ENCODE measurements at regions not wholly inside any gene's neighbourhood (a gene's known extent, or its start where the extent isn't known, plus 50 kb on each side); places are given as distances from the start of the nearest gene placed in this dataset.

DNA sequence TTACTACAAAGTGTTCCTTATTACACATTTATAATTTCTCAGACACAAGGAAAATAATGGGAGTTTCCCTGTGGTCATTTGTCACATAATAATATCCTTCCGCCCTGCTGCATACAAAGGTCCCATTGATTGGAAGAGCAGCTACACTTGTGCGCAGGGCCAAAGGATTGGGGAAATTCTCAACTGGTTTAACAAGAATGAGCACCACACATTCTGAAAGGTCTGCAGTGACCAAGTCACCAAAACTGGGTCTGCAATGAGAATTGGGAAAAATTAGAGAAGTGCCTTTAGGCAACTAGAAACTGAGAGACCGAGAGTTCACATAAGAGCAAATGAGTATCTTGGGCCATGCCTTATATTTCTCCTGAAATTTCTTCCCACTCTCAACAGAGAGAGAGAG lies 98.2 kb upstream of the NR2F2 start:
- DNase-seq (no peak), ATAC-seq (no peak)
- Histone ChIP-seq H3K4me3 (no peak overlapping the region), H3K36me3 (no peaks in the 10 kb centered on the region), H3K27me3 (ENCODE audit: low read depth) (no peaks in the 10 kb centered on the region), H3K4me1 (no peaks in the 10 kb centered on the region), H3K9me3 (no peaks in the 10 kb centered on the region), H3K27ac (no peak overlapping the region)
- intact Hi-C loops (cut with DNase I) = no loop called here
- TF ChIP-seq, protein P1, sequence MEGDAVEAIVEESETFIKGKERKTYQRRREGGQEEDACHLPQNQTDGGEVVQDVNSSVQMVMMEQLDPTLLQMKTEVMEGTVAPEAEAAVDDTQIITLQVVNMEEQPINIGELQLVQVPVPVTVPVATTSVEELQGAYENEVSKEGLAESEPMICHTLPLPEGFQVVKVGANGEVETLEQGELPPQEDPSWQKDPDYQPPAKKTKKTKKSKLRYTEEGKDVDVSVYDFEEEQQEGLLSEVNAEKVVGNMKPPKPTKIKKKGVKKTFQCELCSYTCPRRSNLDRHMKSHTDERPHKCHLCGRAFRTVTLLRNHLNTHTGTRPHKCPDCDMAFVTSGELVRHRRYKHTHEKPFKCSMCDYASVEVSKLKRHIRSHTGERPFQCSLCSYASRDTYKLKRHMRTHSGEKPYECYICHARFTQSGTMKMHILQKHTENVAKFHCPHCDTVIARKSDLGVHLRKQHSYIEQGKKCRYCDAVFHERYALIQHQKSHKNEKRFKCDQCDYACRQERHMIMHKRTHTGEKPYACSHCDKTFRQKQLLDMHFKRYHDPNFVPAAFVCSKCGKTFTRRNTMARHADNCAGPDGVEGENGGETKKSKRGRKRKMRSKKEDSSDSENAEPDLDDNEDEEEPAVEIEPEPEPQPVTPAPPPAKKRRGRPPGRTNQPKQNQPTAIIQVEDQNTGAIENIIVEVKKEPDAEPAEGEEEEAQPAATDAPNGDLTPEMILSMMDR (IDR thresholded peaks at IDR 0.05) = no peak

DNA sequence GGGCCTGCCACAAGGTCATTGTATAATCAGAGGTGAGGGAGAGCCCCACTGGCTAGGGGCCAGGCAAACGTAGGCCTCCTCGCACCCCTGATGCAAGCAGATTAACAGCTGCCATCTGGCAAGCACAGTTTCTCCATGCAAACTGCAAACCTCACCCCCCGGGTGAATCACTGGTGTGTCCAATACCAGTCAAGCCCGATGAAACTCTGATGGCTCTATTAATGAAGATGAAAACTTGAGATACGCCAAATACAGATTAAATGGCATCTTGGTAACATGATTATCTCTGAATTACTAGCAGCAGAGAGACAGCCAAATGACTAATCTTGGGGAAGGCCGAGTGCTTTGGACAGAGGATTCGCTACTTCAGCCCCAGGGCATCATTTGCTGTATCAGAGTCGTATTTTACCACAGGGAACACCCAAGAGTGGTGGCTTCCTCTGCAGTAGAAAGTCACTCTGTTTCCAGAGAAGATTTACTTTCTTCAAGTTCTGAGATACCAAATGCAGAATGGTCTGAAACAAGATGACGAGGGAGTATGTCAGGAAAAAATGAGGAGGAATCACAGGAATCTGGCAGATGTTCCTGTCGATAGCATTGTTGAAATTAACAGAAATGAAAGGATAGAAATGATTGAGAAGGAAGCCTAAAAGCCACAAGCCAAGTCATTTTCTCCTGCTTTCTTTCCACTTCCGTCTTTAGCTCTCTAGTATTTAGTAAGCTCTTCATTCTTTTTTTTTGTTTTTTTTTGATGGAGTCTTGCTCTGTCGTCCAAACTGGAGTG lies 96.2 kb upstream of the NR2F2 start:
- H3K27me3 ChIP-seq (ENCODE audit: low read depth) = no peaks in the 10 kb centered on the region
- H3K4me3 ChIP-seq = no peak overlapping the region
- no peaks in the 10 kb centered on the region for H3K9me3 ChIP-seq
- DNase-seq (no peak), ATAC-seq (no peak)
- no peak overlapping the region for H3K27ac ChIP-seq
- no peaks in the 10 kb centered on the region for H3K4me1 ChIP-seq
- H3K36me3 ChIP-seq = no peaks in the 10 kb centered on the region
- intact Hi-C loops (cut with DNase I) = no loop called here
- TF ChIP-seq, protein P1 (IDR thresholded peaks at IDR 0.05) = no peak

DNA sequence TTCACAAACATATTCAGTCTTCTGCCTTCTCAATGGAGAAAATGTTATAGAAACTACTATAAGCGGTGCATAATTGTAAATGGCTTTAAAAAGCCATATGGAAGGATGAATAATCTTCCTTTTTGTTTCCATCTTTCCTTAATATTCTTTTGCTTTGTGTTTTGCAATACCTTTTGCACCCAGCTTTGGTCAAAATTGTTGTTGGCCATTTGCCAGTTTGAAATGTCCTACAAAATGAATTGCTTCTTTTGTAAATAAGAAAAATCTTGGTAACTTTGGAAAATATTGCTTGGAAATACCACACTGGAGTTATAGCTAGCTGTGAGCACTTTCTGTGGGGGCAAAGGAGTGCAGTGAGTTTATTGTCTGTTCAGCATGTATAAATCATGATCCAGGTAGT lies 93.5 kb upstream of the NR2F2 start:
- intact Hi-C loops (cut with DNase I) = no loop called here
- no peak for ATAC-seq
- DNase-seq = no peak
- Histone ChIP-seq H3K4me1 (no peaks in the 10 kb centered on the region), H3K9me3 (peaks cover 8% of the 10 kb centered on the region), H3K4me3 (no peak overlapping the region), H3K27ac (no peak overlapping the region), H3K27me3 (ENCODE audit: low read depth) (no peaks in the 10 kb centered on the region), H3K36me3 (no peaks in the 10 kb centered on the region)
- TF ChIP-seq, protein P1 (IDR thresholded peaks at IDR 0.05) = no peak

DNA sequence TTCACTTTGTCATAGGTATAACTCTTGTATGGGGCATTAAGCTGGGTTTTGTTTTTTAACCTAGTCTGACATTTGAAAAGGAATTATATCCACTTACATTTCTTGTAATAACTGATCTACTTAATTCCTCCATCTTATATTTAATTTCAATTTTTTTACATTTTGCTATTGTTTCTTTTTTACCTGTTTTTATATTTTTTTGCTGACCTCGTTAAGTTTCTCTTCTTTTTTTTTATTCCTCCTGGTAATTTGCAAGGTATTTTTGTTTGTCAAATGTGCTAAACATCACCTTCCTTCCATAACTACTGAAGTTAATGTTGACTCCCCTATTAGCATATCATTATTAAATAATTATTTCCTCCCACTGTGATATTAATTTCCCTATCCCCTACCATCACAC lies 87.7 kb upstream of the NR2F2 start:
- TF ChIP-seq, protein P1 (IDR thresholded peaks at IDR 0.05) = no peak
- Histone ChIP-seq H3K27ac (no peak overlapping the region), H3K4me1 (no peaks in the 10 kb centered on the region), H3K36me3 (no peaks in the 10 kb centered on the region), H3K9me3 (peaks cover 8% of the 10 kb centered on the region), H3K27me3 (ENCODE audit: low read depth) (no peaks in the 10 kb centered on the region), H3K4me3 (no peak overlapping the region)
- no peak for ATAC-seq
- DNase-seq = no peak
- intact Hi-C loops (cut with DNase I) = no loop called here

DNA sequence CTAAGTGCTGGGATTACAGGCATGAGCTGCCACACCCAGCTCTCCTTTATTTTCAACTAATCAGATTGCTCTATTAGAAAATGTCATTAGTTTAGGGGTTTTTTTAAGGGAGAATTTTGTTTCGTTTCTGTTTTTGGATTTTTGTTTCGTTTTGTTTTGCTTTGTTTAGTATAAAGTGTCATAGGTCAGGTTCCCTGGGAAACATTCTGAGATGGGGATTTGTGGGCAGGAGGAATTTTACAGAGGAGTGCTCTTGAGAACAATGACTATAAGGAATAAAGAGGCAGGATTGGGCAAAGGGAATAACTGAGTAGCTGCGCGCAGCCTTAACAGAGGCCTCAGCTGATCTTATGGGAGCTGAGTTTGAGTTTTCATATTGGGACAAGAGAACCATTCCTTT lies 86.8 kb upstream of the NR2F2 start:
- intact Hi-C loops (cut with DNase I) = no loop called here
- TF ChIP-seq, protein P1 (IDR thresholded peaks at IDR 0.05) = no peak
- Histone ChIP-seq H3K9me3 (peaks cover 8% of the 10 kb centered on the region), H3K4me3 (no peak overlapping the region), H3K36me3 (no peaks in the 10 kb centered on the region), H3K4me1 (no peaks in the 10 kb centered on the region), H3K27ac (no peak overlapping the region), H3K27me3 (ENCODE audit: low read depth) (no peaks in the 10 kb centered on the region)
- no peak for ATAC-seq
- DNase-seq = no peak

Measured in lower lobe of right lung (tissue), 2 donors.